Tibial artery (tissue), 4 donors: ENCODE measurements at regions not wholly inside any gene's neighbourhood (a gene's known extent, or its start where the extent isn't known, plus 50 kb on each side); places are given as distances from the start of the nearest gene placed in this dataset.

ENCODE experiments used
- DNase-seq, 2 donors: peaks; one replicate each; pipeline ENCODE4 v3.0.0-alpha.2; 2019
- H3K27ac ChIP-seq, 2 donors: fragments of 200-600 bp; sonication (generic) in 1 of 2; 1 replicate in 1 of 2; 2 replicates in 1 of 2; pipeline ENCODE4 v1.5.1; 2018 to 2019; ENCODE audit warnings: mild to moderate bottlenecking in 1 of 2
- H3K27me3 ChIP-seq, 2 donors: fragments of 200-600 bp; sonication (generic) in 1 of 2; one replicate each; pipeline versions ENCODE4 v1.5.1 to v1.6.0; 2016 to 2019
- H3K36me3 ChIP-seq, 3 donors: fragments of 200-600 bp; sonication (generic) in 2 of 3; one replicate each; pipeline ENCODE4 v1.5.1; 2016 to 2019; ENCODE audit warnings: mild to moderate bottlenecking in 2 of 3
- H3K4me1 ChIP-seq, 4 donors: fragments of 200-600 bp; sonication (generic) in 2 of 4; 1 replicate in 3 of 4; 2 replicates in 1 of 4; pipeline ENCODE4 v1.5.1; 2016 to 2019
- H3K4me3 ChIP-seq, 2 donors: fragments of 200-600 bp; sonication (generic) in 1 of 2; 1 replicate in 1 of 2; 2 replicates in 1 of 2; pipeline ENCODE4 v1.5.1; 2018 to 2019; ENCODE audit warnings: mild to moderate bottlenecking in 2 of 2
- H3K9me3 ChIP-seq, 3 donors: fragments of 200-600 bp; sonication (generic) in 1 of 3; one replicate each; pipeline ENCODE4 v1.5.1; 2016 to 2019
- intact Hi-C: fragments of 100-400 bp; cut with DNase I; formaldehyde crosslinking; loops from one replicate; pipeline ENCODE4 v1.15.0; 2023; ENCODE audit warnings: low total_unique reads
- TF ChIP-seq, protein P1 (sequence below), 2 experiments: fragments of 200-600 bp in 1 of 2; fragments of 450-650 bp in 1 of 2; IDR thresholded peaks; one replicate each; pipeline ENCODE4 v1.5.1; 2017 to 2019; ENCODE audit warnings: antibody characterized with exemption in 2 of 2, mild to moderate bottlenecking in 1 of 2, moderate library complexity in 1 of 2

DNA sequence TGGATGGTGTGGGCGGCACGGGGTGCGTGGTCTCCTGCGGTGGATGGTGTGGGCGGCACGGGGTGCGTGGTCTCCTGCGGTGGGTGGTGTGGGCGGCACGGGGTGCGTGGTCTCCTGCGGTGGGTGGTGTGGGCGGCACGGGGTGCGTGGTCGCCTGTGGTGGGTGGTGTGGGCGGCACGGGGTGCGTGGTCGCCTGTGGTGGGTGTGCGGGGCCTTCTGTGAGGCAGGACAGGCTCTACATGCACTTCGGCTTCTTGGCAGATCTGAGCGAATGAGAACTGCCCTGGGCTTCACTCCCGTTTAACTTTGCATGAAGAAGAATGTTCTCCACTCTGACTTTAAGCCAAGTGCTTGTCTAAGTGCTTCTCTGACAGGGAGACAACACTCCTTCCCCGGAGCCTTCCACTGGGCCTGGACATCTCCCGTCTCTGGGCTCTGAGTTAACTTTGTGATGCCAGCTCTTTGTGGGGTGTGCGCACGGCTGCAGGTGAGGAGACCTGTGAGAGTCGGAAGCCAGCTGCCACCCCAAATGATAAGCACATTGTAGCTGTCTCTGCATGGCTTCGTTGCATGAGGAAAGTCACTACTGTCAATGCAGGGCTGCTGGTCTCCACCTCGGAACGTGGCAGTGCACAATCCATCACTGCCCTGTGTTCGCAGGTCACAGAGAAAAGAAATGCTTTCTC lies 244.8 kb downstream of the DLL1 start:
- DNase-seq = peak in 1 of 2 donors; percentile 21
- Histone ChIP-seq H3K9me3 (no peaks in the 10 kb centered on the region), H3K36me3 (no peaks in the 10 kb centered on the region), H3K4me1 (no peaks in the 10 kb centered on the region), H3K4me3 (no peak overlapping the region), H3K27ac (no peak overlapping the region), H3K27me3 (peaks cover 0 to 8% of the 10 kb centered on the region in 2 donors)
- intact Hi-C loops = no loop called here
- TF ChIP-seq, protein P1, sequence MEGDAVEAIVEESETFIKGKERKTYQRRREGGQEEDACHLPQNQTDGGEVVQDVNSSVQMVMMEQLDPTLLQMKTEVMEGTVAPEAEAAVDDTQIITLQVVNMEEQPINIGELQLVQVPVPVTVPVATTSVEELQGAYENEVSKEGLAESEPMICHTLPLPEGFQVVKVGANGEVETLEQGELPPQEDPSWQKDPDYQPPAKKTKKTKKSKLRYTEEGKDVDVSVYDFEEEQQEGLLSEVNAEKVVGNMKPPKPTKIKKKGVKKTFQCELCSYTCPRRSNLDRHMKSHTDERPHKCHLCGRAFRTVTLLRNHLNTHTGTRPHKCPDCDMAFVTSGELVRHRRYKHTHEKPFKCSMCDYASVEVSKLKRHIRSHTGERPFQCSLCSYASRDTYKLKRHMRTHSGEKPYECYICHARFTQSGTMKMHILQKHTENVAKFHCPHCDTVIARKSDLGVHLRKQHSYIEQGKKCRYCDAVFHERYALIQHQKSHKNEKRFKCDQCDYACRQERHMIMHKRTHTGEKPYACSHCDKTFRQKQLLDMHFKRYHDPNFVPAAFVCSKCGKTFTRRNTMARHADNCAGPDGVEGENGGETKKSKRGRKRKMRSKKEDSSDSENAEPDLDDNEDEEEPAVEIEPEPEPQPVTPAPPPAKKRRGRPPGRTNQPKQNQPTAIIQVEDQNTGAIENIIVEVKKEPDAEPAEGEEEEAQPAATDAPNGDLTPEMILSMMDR (IDR thresholded peaks at IDR 0.05) = no peak

DNA sequence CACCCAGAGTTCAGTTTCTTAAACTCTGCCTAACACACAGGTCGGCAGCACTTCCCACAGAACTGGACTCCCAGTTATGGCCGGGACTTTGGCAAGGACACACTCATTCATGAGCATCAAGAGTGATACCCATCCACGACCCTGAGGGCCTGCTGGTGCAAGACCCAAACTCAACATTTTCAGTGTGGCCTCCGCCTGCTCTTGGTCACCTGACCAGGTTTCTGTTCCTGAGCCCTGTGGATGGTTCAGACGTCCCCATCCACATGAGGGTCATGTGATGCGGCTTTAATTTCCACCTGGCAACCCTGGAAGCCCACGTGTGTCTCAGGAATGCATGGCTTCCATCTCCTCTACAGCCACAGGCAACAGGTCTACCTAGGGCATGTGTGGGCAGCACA lies 245.3 kb downstream of the DLL1 start:
- H3K4me1 ChIP-seq = no peaks in the 10 kb centered on the region
- H3K27me3 ChIP-seq = peaks cover 0 to 8% of the 10 kb centered on the region in 2 donors
- TF ChIP-seq, protein P1 (IDR thresholded peaks at IDR 0.05) = no peak
- DNase-seq = peak in 1 of 2 donors; percentile 50
- H3K36me3 ChIP-seq = no peaks in the 10 kb centered on the region
- intact Hi-C loops = no loop called here
- H3K27ac ChIP-seq = no peak overlapping the region
- no peaks in the 10 kb centered on the region for H3K9me3 ChIP-seq
- no peak overlapping the region for H3K4me3 ChIP-seq

DNA sequence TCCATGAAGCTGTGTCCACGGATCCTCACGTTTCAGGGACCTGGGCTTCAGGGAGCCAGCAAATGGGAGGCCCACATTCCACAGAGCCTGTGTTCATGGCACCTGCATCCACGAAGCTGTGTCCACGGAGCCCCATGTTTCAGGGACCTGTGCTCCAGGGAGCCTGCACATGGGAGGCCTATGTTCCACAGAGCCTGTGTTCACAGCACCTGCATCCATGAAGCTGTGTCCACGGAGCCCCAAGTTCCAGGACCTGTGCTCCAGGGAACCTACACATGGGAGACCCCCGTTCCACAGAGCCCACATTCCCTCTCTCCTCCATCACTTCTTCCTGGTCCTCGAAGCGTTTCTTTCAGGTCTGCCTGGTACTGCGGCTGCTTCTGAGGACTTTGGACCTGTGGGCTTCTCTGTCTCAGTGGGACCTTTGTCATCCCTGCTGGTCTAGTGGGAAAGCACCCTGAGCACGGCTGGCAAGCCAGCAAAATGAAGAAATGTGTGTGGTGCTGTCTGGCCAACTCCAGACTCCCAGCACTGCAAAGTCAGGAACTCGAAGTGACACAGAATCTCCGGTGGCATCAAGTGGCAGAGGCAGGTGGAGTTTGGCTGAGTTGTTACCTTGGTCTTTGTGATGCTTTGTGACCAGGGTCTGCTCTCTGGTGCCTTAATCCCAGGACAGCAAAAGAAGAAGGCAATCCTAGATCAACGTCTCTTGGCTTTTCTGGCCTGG lies 245.9 kb downstream of the DLL1 start:
- H3K27ac ChIP-seq = no peak overlapping the region
- H3K4me1 ChIP-seq = no peaks in the 10 kb centered on the region
- no peaks in the 10 kb centered on the region for H3K36me3 ChIP-seq
- H3K4me3 ChIP-seq = no peak overlapping the region
- H3K9me3 ChIP-seq = no peaks in the 10 kb centered on the region
- DNase-seq = peak in 1 of 2 donors; percentile 42
- intact Hi-C loops = no loop called here
- peaks cover 0 to 8% of the 10 kb centered on the region in 2 donors for H3K27me3 ChIP-seq
- TF ChIP-seq, protein P1 (IDR thresholded peaks at IDR 0.05) = no peak

- Histone ChIP-seq H3K36me3 (no peaks in the 10 kb centered on the region), H3K9me3 (no peaks in the 10 kb centered on the region), H3K27me3 (peaks cover 0 to 3% of the 10 kb centered on the region in 2 donors), H3K4me1 (no peaks in the 10 kb centered on the region), H3K27ac (no peak overlapping the region), H3K4me3 (no peak overlapping the region)
- TF ChIP-seq, protein P1 (IDR thresholded peaks at IDR 0.05) = no peak
- DNase-seq = peak in 1 of 2 donors; percentile 38
- intact Hi-C loops = no loop called here
These were observed 246.7 kb downstream of the DLL1 start for GRCh38 chr6:170043881-170044790.

DNA sequence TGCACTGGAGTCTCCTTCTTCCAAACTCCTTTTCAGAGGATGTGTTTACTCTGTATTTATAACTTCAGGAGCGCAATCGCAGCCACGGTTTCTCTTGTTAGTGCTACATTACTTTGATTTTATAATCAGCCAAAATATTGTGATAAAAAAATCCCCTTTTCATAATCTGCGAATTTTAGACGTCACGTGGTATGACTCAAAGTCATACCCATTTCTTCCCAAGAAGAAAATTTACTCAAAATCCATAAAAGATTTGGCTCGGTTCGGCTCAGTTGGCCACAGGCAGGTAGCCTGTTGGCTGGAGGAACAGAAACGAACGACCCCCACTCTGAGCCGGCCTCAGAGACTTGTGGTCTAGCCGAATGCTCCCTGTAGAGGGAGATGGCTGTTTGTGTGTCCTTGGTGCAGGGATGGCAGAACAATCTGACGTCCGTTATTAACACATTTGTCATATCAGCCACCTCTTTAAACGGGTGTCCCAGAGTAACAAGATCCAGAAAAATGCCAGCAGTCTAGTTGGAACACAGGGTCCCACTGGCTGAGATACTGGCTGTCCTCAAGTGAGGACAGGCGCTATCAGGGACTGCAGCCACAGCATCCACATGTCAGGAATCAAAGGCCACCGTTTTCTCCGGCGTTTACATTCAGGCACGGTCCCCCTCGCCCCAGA lies 247.6 kb downstream of the DLL1 start:
- Histone ChIP-seq H3K27me3 (peaks cover 0 to 3% of the 10 kb centered on the region in 2 donors), H3K36me3 (no peaks in the 10 kb centered on the region), H3K4me1 (no peaks in the 10 kb centered on the region), H3K4me3 (no peak overlapping the region), H3K9me3 (no peaks in the 10 kb centered on the region), H3K27ac (no peak overlapping the region)
- no peak for DNase-seq
- intact Hi-C loops = no loop called here
- TF ChIP-seq, protein P1 (IDR thresholded peaks at IDR 0.05) = no peak
